Myocyte (in vitro differentiated cells): ENCODE measurements at regions not wholly inside any gene's neighbourhood (a gene's known extent, or its start where the extent isn't known, plus 50 kb on each side); places are given as distances from the start of the nearest gene placed in this dataset.
"Not testable (repeated sequence)": the region's sequence is repeated elsewhere in the genome, so short reads cannot be mapped to it uniquely, and the experiment has no call there.

Experiments used
- DNase-seq: peaks from one replicate; pipeline ENCODE4 v3.0.0-alpha.2; 2012; ENCODE audit warnings: low read depth

- no peak for DNase-seq
These were observed 50.5 kb upstream of the TUBA3D start for GRCh38 chr2:131425231-131425941.

GRCh38 chr2:131424605-131425114 is 51.3 kb upstream of the TUBA3D start:
- DNase-seq: not testable (repeated sequence)

GRCh38 chr2:131420751-131421150 is 55.2 kb upstream of the TUBA3D start:
- DNase-seq: not testable (repeated sequence)

- peak; percentile 9 for DNase-seq
These were observed 55.5 kb upstream of the RAB6D start for GRCh38 chr2:131419441-131419840.

GRCh38 chr2:131418625-131419024 is 54.7 kb upstream of the RAB6D start:
- DNase-seq: no peak

- DNase-seq: no peak
These were observed 53.9 kb upstream of the RAB6D start for GRCh38 chr2:131417886-131418285.

- DNase-seq: no peak
These were observed 49.8 kb upstream of the RAB6D start for GRCh38 chr2:131413785-131414184.
